Kidney epithelial cell (primary cell): ENCODE measurements at regions not wholly inside any gene's neighbourhood (a gene's known extent, or its start where the extent isn't known, plus 50 kb on each side); places are given as distances from the start of the nearest gene placed in this dataset.

Experiments
- DNase-seq: peaks from one replicate; pipeline ENCODE4 v3.0.0-alpha.2; 2010; ENCODE audit warnings: low read depth
- H3K27me3 ChIP-seq: 2 replicates; pipeline ENCODE4 v1.6.0; 2011; ENCODE audit warnings: low read length; ENCODE audit not compliant: control insufficient read depth, insufficient read depth
- H3K36me3 ChIP-seq: 2 replicates; pipeline ENCODE4 v1.5.1; 2011; ENCODE audit warnings: low read length; ENCODE audit not compliant: control insufficient read depth, insufficient read depth
- H3K4me3 ChIP-seq: 2 replicates; pipeline ENCODE4 v1.5.1; 2011; ENCODE audit warnings: low read depth, mild to moderate bottlenecking, control low read depth, low read length
- CTCF ChIP-seq: IDR thresholded peaks from 2 replicates; pipeline ENCODE4 v1.5.1; 2011; ENCODE audit warnings: mild to moderate bottlenecking, moderate library complexity, low read length, control low read depth, inconsistent platforms; ENCODE audit not compliant: insufficient read depth, poor library complexity, severe bottlenecking

GRCh38 chr14:71576472-71576871, 355.8 kb upstream of the RGS6 start:
- no peak for DNase-seq
- no peak for TF ChIP-seq CTCF

GRCh38 chr14:71579331-71579730, 352.9 kb upstream of the RGS6 start:
- Histone ChIP-seq H3K36me3 (no peaks in the 10 kb centered on the region), H3K27me3 (no peaks in the 10 kb centered on the region), H3K4me3 (no peak overlapping the region)
- no peak for TF ChIP-seq CTCF
- DNase-seq: no peak

More at GRCh38 chr14:71576472-71576871, 355.8 kb upstream of the RGS6 start:
- H3K4me3 ChIP-seq: no peak overlapping the region
- H3K36me3 ChIP-seq: no peaks in the 10 kb centered on the region
- no peaks in the 10 kb centered on the region for H3K27me3 ChIP-seq

- Histone ChIP-seq H3K27me3 (no peaks in the 10 kb centered on the region), H3K36me3 (no peaks in the 10 kb centered on the region), H3K4me3 (no peak overlapping the region)
- no peak for DNase-seq
- TF ChIP-seq CTCF: no peak
Observed at GRCh38 chr14:71582705-71583104, 349.5 kb upstream of the RGS6 start.

- H3K4me3 ChIP-seq: no peak overlapping the region
- no peaks in the 10 kb centered on the region for H3K36me3 ChIP-seq
- TF ChIP-seq CTCF: no peak
- H3K27me3 ChIP-seq: no peaks in the 10 kb centered on the region
- no peak for DNase-seq
Observed at GRCh38 chr14:71583194-71583593, 349.0 kb upstream of the RGS6 start.

GRCh38 chr14:71583705-71584104, 348.5 kb upstream of the RGS6 start:
- DNase-seq: no peak
- Histone ChIP-seq H3K36me3 (no peaks in the 10 kb centered on the region), H3K27me3 (no peaks in the 10 kb centered on the region), H3K4me3 (no peak overlapping the region)
- no peak for TF ChIP-seq CTCF

GRCh38 chr14:71585361-71585760, 346.9 kb upstream of the RGS6 start:
- no peak overlapping the region for H3K4me3 ChIP-seq
- H3K27me3 ChIP-seq: no peaks in the 10 kb centered on the region
- TF ChIP-seq CTCF: no peak
- no peaks in the 10 kb centered on the region for H3K36me3 ChIP-seq
- DNase-seq: no peak
